Fibroblast of skin of back (primary cell): ENCODE measurements at regions not wholly inside any gene's neighbourhood (a gene's known extent, or its start where the extent isn't known, plus 50 kb on each side); places are given as distances from the start of the nearest gene placed in this dataset.

Source experiments
- DNase-seq: peaks from one replicate; pipeline ENCODE4 v3.0.0-alpha.2; 2013

DNA sequence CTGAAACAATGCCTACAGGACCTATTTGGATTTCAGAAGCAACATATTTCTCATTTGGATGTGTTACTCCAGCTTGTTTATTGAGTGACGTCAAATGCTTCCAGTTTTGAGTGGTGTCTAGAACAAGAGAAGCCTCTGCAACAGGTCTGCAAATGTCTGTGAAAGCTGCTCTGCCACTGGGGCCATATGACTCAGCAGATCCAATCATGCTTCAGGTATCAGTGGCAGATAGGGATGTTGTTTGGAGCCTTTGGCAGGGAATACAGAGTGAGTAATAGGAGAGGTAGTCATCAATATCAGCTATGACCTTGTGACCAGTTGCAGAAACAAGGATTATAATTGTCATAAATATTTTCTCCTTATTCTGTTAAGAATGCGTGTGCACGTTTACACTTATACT is 141.1 kb upstream of the ZXDA start:
- DNase-seq, result no peak

DNA sequence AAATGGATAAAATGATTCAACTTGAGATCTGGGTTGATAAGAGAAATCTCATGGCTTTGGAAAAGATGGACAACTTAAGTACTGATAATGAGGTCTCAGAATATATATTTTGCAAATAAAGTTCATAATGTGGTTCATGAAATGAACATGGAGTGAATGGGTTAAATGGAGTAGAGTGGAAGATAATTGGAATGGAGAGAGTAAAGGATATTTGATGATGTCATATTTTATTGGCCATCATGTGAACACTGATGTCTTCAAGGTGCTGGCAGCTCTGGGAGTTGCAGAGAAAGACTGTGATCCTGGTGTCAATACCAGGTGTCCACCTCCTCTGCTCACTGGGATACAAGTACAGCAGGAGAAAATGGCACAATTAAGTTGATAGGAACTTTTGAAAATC is 133.9 kb upstream of the ZXDA start:
- no peak for DNase-seq

DNA sequence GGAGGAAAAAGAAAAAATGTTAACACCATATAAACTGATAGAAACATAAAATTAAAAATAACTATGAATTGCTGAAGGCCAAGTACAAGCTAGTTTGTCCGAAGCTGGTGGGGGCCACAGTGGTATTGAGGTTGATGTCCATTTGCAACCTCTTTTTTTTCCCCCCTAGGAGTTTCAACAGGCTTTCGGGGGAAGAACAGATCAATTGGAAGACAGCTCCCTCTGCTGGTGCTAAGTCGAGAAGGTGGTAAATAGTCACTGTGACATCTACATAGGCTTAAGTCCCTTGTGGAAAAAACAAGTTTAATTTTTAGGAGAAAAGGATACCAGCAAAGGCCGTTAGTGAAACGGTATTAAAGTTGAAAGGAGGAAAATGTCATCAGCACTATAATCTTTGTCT is 115.7 kb upstream of the ZXDA start:
- DNase-seq, result peak; percentile 0

DNA sequence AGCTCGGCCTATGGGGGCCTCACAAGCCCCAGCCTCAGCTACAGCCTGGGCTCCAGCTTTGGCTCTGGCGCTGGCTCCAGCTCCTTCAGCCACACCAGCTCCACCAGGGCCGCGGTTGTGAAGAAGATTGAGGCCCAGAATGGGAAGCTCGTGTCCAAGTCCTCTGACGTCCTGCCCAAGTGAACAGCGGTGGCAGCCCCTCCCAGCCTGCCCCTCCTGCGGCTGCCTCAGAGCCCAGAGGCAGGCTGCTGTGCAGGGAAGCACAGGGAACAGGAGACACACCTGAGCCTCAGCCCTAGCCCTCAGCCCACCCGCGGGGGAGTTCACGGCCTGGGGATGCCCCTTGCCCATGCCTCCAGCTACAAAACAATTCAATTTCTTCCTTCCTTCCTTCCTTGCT is 75.7 kb upstream of the ZXDA start:
- DNase-seq, result no peak

DNA sequence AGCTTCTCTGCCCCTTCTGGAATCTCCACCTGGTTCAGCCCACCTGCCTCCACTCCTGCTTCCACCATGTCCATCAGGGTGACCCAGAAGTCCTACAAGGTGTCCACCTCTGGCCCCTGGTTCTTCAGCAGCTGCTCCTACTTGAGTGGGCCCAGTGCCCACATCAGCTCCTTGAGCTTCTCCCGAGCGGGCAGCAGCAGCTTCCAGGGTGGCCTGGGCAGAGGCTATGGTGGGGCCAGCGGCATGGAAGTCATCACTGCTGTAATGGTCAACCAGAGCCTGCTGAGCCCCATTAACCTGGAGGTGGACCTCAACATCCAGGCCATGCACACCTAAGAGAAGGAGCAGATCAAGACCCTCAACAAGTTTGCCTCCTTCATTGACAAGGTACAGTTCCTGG is 74.4 kb upstream of the ZXDA start:
- no peak for DNase-seq

DNA sequence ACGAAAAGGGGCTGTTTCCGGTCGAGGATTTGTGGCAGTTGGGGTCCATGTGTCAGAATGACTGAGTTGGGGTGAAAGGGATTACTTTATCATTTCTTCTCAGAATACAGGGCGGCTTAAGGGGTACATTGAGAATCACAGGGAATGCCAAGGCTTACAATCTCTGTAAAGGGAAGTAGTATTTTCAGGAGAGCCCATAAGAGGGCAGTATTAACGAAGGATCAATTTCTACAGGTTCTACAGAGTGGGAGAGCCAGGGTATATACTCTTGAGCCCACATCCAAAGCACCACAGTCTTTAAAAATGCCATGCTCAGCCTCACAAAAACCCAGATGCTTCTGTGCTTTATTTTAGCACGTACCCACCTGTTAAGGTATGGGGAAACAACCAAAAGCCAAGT is 67.7 kb upstream of the ZXDA start:
- DNase-seq, result no peak

DNA sequence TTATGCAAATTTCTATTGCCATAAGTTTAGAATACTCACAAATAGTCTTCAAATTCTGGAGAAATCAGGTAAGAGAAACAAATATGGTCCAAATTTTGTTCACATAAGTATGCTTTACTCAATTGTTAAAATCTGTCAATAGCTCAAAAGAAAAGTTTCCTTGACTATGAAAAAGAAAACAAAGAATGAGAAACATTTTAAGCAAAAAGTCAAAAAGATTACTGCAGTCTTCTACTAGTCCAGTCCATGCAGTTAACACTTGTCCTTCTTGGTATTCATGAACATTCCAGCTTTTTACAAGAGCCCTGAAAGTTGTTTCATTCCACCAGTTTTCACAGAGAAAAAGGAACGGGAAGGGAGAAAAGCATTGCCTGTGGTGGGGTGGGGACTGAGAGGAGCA is 54.7 kb upstream of the ZXDA start:
- DNase-seq, result no peak
